ENCODE measurements at regions not wholly inside any gene's neighbourhood (a gene's known extent, or its start where the extent isn't known, plus 50 kb on each side); places are given as distances from the start of the nearest gene placed in this dataset.

- H3K4me3 ChIP-seq (ENCODE audit: low read length) = no peak overlapping the region
- no peak for DNase-seq (ENCODE audit: low read depth)
- TF ChIP-seq, protein P1, sequence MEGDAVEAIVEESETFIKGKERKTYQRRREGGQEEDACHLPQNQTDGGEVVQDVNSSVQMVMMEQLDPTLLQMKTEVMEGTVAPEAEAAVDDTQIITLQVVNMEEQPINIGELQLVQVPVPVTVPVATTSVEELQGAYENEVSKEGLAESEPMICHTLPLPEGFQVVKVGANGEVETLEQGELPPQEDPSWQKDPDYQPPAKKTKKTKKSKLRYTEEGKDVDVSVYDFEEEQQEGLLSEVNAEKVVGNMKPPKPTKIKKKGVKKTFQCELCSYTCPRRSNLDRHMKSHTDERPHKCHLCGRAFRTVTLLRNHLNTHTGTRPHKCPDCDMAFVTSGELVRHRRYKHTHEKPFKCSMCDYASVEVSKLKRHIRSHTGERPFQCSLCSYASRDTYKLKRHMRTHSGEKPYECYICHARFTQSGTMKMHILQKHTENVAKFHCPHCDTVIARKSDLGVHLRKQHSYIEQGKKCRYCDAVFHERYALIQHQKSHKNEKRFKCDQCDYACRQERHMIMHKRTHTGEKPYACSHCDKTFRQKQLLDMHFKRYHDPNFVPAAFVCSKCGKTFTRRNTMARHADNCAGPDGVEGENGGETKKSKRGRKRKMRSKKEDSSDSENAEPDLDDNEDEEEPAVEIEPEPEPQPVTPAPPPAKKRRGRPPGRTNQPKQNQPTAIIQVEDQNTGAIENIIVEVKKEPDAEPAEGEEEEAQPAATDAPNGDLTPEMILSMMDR (conservative IDR thresholded peaks at IDR 0.05; ENCODE audit: low read depth, low read length) = no peak
Observed at GRCh38 chr12:72836194-72836593, 564.0 kb downstream of the TRHDE start.

- DNase-seq (ENCODE audit: low read depth) = no peak
- H3K4me3 ChIP-seq (ENCODE audit: low read length) = no peak overlapping the region
- TF ChIP-seq, protein P1 (conservative IDR thresholded peaks at IDR 0.05; ENCODE audit: low read depth, low read length) = no peak
Observed at GRCh38 chr12:72839696-72840095, 567.5 kb downstream of the TRHDE start.

GRCh38 chr12:72863671-72864070 is 591.5 kb downstream of the TRHDE start:
- H3K4me3 ChIP-seq (ENCODE audit: low read length) = no peak overlapping the region
- TF ChIP-seq, protein P1 (conservative IDR thresholded peaks at IDR 0.05; ENCODE audit: low read depth, low read length) = no peak
- DNase-seq (ENCODE audit: low read depth) = no peak

DNA sequence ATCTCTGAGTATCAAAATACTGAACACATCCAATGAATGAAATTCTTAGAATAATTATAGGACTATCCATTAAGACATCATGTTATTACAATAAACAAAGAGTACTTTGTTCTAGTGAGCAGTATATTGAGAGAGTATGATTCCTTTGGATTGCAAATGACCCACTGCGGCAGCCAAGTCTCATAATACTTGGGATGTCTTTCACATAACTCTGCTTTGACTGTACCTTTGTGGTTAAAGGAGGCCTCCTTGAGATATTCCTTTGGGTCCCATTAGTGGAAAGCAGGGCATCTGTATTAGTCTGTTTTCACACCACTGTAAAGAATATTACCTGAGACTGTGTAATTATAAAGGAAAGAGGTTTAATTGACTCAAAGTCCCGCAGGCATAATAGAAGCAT is 593.8 kb downstream of the TRHDE start:
- no peak overlapping the region for H3K4me3 ChIP-seq (ENCODE audit: low read length)
- TF ChIP-seq, protein P1 (conservative IDR thresholded peaks at IDR 0.05; ENCODE audit: low read depth, low read length) = no peak
- DNase-seq (ENCODE audit: low read depth) = peak; percentile 16

DNA sequence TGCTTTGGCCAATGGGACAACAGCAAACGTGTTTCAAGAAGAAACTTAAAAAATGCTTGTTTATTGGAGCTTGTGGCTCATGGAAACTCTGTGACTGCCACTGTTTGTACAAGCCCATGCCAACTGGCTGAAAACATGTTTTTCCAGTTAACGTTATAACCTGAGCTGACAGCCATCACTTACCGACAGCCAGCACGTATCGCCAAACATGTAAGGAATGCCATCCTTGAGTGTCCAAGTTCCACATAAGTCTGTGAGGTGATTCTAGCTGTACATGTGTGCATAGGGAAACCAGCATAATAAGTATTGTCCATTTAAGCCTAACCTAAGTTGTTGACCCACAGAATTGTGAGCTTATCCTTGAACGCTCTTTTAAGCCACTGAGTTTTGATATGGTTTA is 596.9 kb downstream of the TRHDE start:
- no peak for DNase-seq (ENCODE audit: low read depth)
- TF ChIP-seq, protein P1 (conservative IDR thresholded peaks at IDR 0.05; ENCODE audit: low read depth, low read length) = no peak
- H3K4me3 ChIP-seq (ENCODE audit: low read length) = no peak overlapping the region

DNA sequence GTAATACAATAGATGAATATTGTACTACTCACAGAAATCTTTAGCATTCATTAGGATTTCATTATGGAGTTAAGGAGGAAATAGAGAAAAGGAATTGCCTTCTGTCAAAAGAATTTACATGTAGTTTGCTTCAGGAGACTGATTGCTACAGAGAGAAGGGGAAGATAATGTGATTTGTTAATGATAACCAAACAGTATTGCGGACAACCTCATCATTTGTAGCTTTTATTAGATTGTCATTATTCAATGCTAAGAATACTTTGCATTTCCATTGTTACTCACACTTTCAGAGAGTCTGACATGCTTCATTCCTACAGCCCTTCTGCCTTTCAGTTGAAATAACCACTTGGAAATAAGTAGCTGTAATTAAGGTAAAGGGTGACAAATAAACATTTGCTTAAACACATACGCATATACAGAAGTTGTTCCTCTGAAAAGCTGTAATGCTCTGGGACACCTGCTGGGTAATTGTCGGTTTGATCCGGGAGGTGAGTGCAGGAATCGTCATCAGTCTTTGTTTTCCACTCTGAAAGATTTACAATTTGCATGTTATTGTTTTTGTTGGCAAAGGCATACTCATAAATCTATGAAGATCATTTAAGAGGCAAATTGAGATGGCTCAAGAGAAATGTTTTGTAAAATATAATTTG is 600.2 kb downstream of the TRHDE start:
- TF ChIP-seq, protein P1 (conservative IDR thresholded peaks at IDR 0.05; ENCODE audit: low read depth, low read length) = no peak
- H3K4me3 ChIP-seq (ENCODE audit: low read length) = no peak overlapping the region
- no peak for DNase-seq (ENCODE audit: low read depth)

DNA sequence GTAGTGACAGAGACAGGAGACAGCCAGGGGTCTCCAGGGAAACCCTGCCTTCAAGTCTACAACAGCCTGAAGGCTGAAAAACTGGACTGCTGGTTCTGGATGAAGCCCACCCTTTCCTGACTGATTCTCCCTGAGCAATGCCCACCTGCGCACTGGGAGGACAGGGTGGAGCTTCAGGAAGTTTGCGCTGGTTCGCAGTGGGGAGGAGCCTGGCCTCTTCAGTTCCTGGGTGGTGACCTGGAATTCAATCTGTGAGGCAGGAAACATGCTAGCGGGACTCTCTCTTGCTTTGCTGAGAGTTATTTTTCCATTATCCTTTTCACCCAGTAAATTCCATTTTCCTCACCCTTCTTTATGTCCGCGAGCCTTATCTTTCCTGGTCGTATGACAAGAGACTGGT is 600.8 kb downstream of the TRHDE start:
- TF ChIP-seq, protein P1 (conservative IDR thresholded peaks at IDR 0.05; ENCODE audit: low read depth, low read length) = no peak
- H3K4me3 ChIP-seq (ENCODE audit: low read length) = no peak overlapping the region
- no peak for DNase-seq (ENCODE audit: low read depth)

Data from retinal pigment epithelial cell (primary cell).